Mesenchymal stem cell (in vitro differentiated cells and primary cell): ENCODE measurements at regions not wholly inside any gene's neighbourhood (a gene's known extent, or its start where the extent isn't known, plus 50 kb on each side); places are given as distances from the start of the nearest gene placed in this dataset.
A peak's percentile ranks its signal among the peaks of the same experiment; 100 is the strongest.

ENCODE experiments used
- DNase-seq: peaks from one replicate; pipeline ENCODE4 v3.0.0-alpha.2; 2013
- H2AFZ ChIP-seq: one replicate; pipeline ENCODE4 v1.6.1; 2013; ENCODE audit warnings: low read depth, mild to moderate bottlenecking, control low read depth, inconsistent platforms, low read length, moderate library complexity
- H2AK5ac ChIP-seq: 2 replicates; pipeline ENCODE4 v1.6.1; 2013; ENCODE audit warnings: low read length, moderate library complexity, mild to moderate bottlenecking, inconsistent platforms; ENCODE audit not compliant: severe bottlenecking
- H2BK120ac ChIP-seq: one replicate; pipeline ENCODE4 v1.6.1; 2013; ENCODE audit warnings: low read depth, mild to moderate bottlenecking, inconsistent platforms, low read length, moderate library complexity
- H2BK12ac ChIP-seq, 2 experiments: one replicate each; pipeline ENCODE4 v1.6.1; 2013; ENCODE audit warnings: inconsistent platforms in 2 of 2, low read length in 2 of 2, mild to moderate bottlenecking in 2 of 2, moderate library complexity in 2 of 2, control low read depth in 1 of 2
- H2BK15ac ChIP-seq: one replicate; pipeline ENCODE4 v1.6.1; 2013; ENCODE audit warnings: mild to moderate bottlenecking, low read depth, inconsistent platforms; ENCODE audit not compliant: poor library complexity, severe bottlenecking
- H2BK5ac ChIP-seq: 2 replicates; pipeline ENCODE4 v1.6.1; 2013; ENCODE audit warnings: low read depth, mild to moderate bottlenecking, low read length, control low read depth, inconsistent platforms; ENCODE audit not compliant: poor library complexity, severe bottlenecking
- H3K14ac ChIP-seq, 2 experiments: one replicate each; pipeline ENCODE4 v1.6.1; 2013; ENCODE audit warnings: inconsistent platforms in 2 of 2, low read length in 2 of 2, control low read depth in 1 of 2, mild to moderate bottlenecking in 1 of 2, moderate library complexity in 1 of 2
- H3K18ac ChIP-seq, 2 experiments: one replicate each; pipeline ENCODE4 v1.6.1; 2013; ENCODE audit warnings: inconsistent platforms in 2 of 2, low read length in 2 of 2, control low read depth in 1 of 2, low read depth in 1 of 2, mild to moderate bottlenecking in 1 of 2
- H3K23ac ChIP-seq, 2 experiments: one replicate each; pipeline ENCODE4 v1.6.1; 2013; ENCODE audit warnings: inconsistent platforms in 2 of 2, low read length in 2 of 2, mild to moderate bottlenecking in 2 of 2, moderate library complexity in 2 of 2, control low read depth in 1 of 2
- H3K27ac ChIP-seq: 2 replicates; pipeline ENCODE4 v1.5.1; 2013; ENCODE audit warnings: mild to moderate bottlenecking, moderate library complexity, low read length, control low read depth, inconsistent platforms; ENCODE audit not compliant: poor library complexity, severe bottlenecking
- H3K27me3 ChIP-seq, 2 experiments: 2 replicates each; pipeline versions ENCODE4 v1.6.1 to v1.7.0; 2013; ENCODE audit warnings: low read length in 2 of 2, mild to moderate bottlenecking in 2 of 2, moderate library complexity in 2 of 2, control low read depth in 1 of 2, inconsistent platforms in 1 of 2; ENCODE audit not compliant: control insufficient read depth in 1 of 2, insufficient read depth in 1 of 2
- H3K36me3 ChIP-seq, 2 experiments: 2 replicates each; pipeline versions ENCODE4 v1.6.1 to v1.7.0; 2013; ENCODE audit warnings: low read length in 2 of 2, control low read depth in 1 of 2, inconsistent platforms in 1 of 2, low read depth in 1 of 2, mild to moderate bottlenecking in 1 of 2; ENCODE audit not compliant: insufficient read depth in 2 of 2, control insufficient read depth in 1 of 2
- H3K4ac ChIP-seq, 2 experiments: one replicate each; pipeline ENCODE4 v1.6.1; 2013; ENCODE audit warnings: inconsistent platforms in 2 of 2, low read length in 2 of 2, mild to moderate bottlenecking in 2 of 2, moderate library complexity in 2 of 2, control low read depth in 1 of 2, low read depth in 1 of 2
- H3K4me1 ChIP-seq: 2 replicates; pipeline ENCODE4 v1.6.1; 2013; ENCODE audit warnings: low read depth, low read length, control low read depth; ENCODE audit not compliant: control insufficient read depth, insufficient read depth
- H3K4me2 ChIP-seq: 2 replicates; pipeline ENCODE4 v1.6.1; 2013; ENCODE audit warnings: low read length, mild to moderate bottlenecking, inconsistent platforms; ENCODE audit not compliant: poor library complexity, severe bottlenecking
- H3K4me3 ChIP-seq, 2 experiments: 2 replicates each; pipeline versions ENCODE4 v1.5.1 to v1.7.0; 2013; ENCODE audit warnings: low read length in 2 of 2, mild to moderate bottlenecking in 2 of 2, control low read depth in 1 of 2, low read depth in 1 of 2; ENCODE audit not compliant: insufficient read depth in 1 of 2
- H3K79me1 ChIP-seq: replicated peaks from 2 replicates; pipeline ENCODE4 v1.6.1; 2013; ENCODE audit warnings: mild to moderate bottlenecking, control low read depth, low read length, inconsistent platforms; ENCODE audit not compliant: poor library complexity, severe bottlenecking
- H3K9ac ChIP-seq: 2 replicates; pipeline ENCODE4 v1.7.0; 2013; ENCODE audit warnings: mild to moderate bottlenecking, low read length, moderate library complexity
- H3K9me3 ChIP-seq: 2 replicates; pipeline ENCODE4 v1.7.0; 2013; ENCODE audit warnings: mild to moderate bottlenecking, low read length; ENCODE audit not compliant: control insufficient read depth
- H4K8ac ChIP-seq: one replicate; pipeline ENCODE4 v1.6.1; 2013; ENCODE audit warnings: inconsistent platforms, mild to moderate bottlenecking, low read length, moderate library complexity
- H4K91ac ChIP-seq: one replicate; pipeline ENCODE4 v1.6.1; 2013; ENCODE audit warnings: mild to moderate bottlenecking, low read length, inconsistent platforms
- WGBS: methylation state at CpG from one replicate; pipeline ENCODE4 v1.1.7; 2013; ENCODE audit warnings: mixed read lengths; 5-methylcytosine and 5-hydroxymethylcytosine counted together

GRCh38 chr3:177885063-177885462, 651.2 kb upstream of the KCNMB2 start:
- H3K18ac ChIP-seq: no peak overlapping the region
- no peaks in the 10 kb centered on the region for H3K4me1 ChIP-seq
- H3K4me3 ChIP-seq: no peak overlapping the region
- no peak overlapping the region for H3K9ac ChIP-seq
- H3K79me1 ChIP-seq: no peaks in the 10 kb centered on the region
- H3K27me3 ChIP-seq: no peaks in the 10 kb centered on the region
- no peak overlapping the region for H3K4me2 ChIP-seq
- no peak overlapping the region for H2BK15ac ChIP-seq
- no peak overlapping the region for H3K14ac ChIP-seq
- no peak overlapping the region for H2AFZ ChIP-seq
- no peak overlapping the region for H3K4ac ChIP-seq
- no peak overlapping the region for H4K8ac ChIP-seq
- no peak overlapping the region for H3K27ac ChIP-seq
- H2BK12ac ChIP-seq: no peak overlapping the region
- H2AK5ac ChIP-seq: no peak overlapping the region
- no peaks in the 10 kb centered on the region for H3K9me3 ChIP-seq
- DNase-seq: no peak
- no peak overlapping the region for H4K91ac ChIP-seq
- H3K36me3 ChIP-seq: no peaks in the 10 kb centered on the region
- WGBS: 91% methylated on average over 5 of the region's 5 CpGs
- H2BK5ac ChIP-seq: no peak overlapping the region
- H3K23ac ChIP-seq: no peak overlapping the region
- no peak overlapping the region for H2BK120ac ChIP-seq

GRCh38 chr3:177886501-177886900, 649.7 kb upstream of the KCNMB2 start:
- H3K4me3 ChIP-seq: no peak overlapping the region
- H2AK5ac ChIP-seq: no peak overlapping the region
- no peak for DNase-seq
- no peaks in the 10 kb centered on the region for H3K9me3 ChIP-seq
- H3K18ac ChIP-seq: no peak overlapping the region
- H2BK120ac ChIP-seq: no peak overlapping the region
- no peaks in the 10 kb centered on the region for H3K4me1 ChIP-seq
- H2BK12ac ChIP-seq: no peak overlapping the region
- H2BK15ac ChIP-seq: no peak overlapping the region
- 92% methylated on average over 2 of the region's 3 CpGs for WGBS
- H4K8ac ChIP-seq: no peak overlapping the region
- H3K4ac ChIP-seq: no peak overlapping the region
- no peak overlapping the region for H2BK5ac ChIP-seq
- no peak overlapping the region for H3K23ac ChIP-seq
- no peak overlapping the region for H3K9ac ChIP-seq
- no peak overlapping the region for H3K4me2 ChIP-seq
- H3K27ac ChIP-seq: no peak overlapping the region
- no peak overlapping the region for H3K14ac ChIP-seq
- H3K36me3 ChIP-seq: no peaks in the 10 kb centered on the region
- H4K91ac ChIP-seq: no peak overlapping the region
- H3K79me1 ChIP-seq: no peaks in the 10 kb centered on the region
- H3K27me3 ChIP-seq: no peaks in the 10 kb centered on the region
- no peak overlapping the region for H2AFZ ChIP-seq

DNA sequence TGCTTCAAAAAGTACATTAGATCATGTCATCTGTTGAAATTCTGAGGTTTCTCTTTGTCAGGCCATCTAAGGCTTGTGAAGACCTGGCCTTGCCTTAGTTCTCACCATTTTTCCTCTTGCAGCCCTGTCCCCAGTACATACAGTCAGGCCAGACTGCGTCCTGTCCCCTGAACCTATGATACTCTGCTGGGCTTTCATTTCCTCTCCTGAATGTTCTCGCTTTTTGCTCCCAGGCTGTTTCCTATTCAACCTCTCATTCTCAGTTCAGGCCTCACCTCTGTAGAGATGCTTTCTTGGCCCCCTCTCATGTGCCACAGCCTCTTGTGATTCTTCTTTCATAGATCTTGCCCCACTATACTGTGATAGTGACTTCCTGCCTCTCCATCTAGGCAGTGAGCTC, 648.8 kb upstream of the KCNMB2 start:
- no peak overlapping the region for H3K14ac ChIP-seq
- no peaks in the 10 kb centered on the region for H3K9me3 ChIP-seq
- H3K9ac ChIP-seq: no peak overlapping the region
- no peaks in the 10 kb centered on the region for H3K4me1 ChIP-seq
- H2BK15ac ChIP-seq: no peak overlapping the region
- H3K4ac ChIP-seq: peak overlapping the region in 1 of 2 experiments; percentile 61
- H3K79me1 ChIP-seq: no peaks in the 10 kb centered on the region
- no peak overlapping the region for H3K23ac ChIP-seq
- 96% methylated on average over 2 of the region's 2 CpGs for WGBS
- H3K27ac ChIP-seq: no peak overlapping the region
- peak overlapping the region; percentile 58 for H2AK5ac ChIP-seq
- H2BK5ac ChIP-seq: no peak overlapping the region
- DNase-seq: no peak
- no peak overlapping the region for H3K18ac ChIP-seq
- H3K36me3 ChIP-seq: no peaks in the 10 kb centered on the region
- H2BK12ac ChIP-seq: no peak overlapping the region
- no peak overlapping the region for H3K4me3 ChIP-seq
- peak overlapping the region; percentile 58 for H2AFZ ChIP-seq
- no peak overlapping the region for H2BK120ac ChIP-seq
- H3K27me3 ChIP-seq: no peaks in the 10 kb centered on the region
- no peak overlapping the region for H4K91ac ChIP-seq
- H3K4me2 ChIP-seq: no peak overlapping the region
- H4K8ac ChIP-seq: no peak overlapping the region

DNA sequence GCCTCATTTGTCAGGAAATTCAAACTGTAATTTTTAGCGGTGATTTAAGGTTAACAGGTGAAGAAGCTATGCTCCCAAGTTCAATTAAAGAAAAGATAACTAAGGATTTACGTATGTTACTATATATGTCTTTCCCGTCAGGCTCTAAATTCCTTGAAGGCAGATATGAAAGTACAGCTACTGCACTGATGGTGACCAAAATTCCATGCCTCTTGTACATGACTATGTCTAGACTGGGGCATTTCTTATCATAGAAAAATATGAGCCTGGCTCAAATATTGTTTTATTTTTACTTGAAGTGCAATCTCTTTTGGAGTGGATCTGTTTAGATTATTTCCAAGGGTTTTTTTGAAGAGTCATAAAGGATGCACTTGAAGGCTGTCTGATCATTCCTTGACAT, 647.1 kb upstream of the KCNMB2 start:
- Histone ChIP-seq H3K4ac (no peak overlapping the region), H3K18ac (no peak overlapping the region), H3K9ac (no peak overlapping the region), H4K8ac (no peak overlapping the region), H2BK120ac (no peak overlapping the region), H3K36me3 (no peaks in the 10 kb centered on the region), H2BK15ac (no peak overlapping the region), H3K27me3 (no peaks in the 10 kb centered on the region), H3K4me2 (no peak overlapping the region), H3K79me1 (no peaks in the 10 kb centered on the region), H3K14ac (no peak overlapping the region), H2AFZ (no peak overlapping the region), H3K23ac (no peak overlapping the region), H3K4me3 (no peak overlapping the region), H3K4me1 (no peaks in the 10 kb centered on the region), H2BK5ac (no peak overlapping the region), H4K91ac (no peak overlapping the region), H3K9me3 (no peaks in the 10 kb centered on the region), H2BK12ac (no peak overlapping the region), H3K27ac (no peak overlapping the region), H2AK5ac (no peak overlapping the region)
- 90% methylated on average over 3 of the region's 3 CpGs for WGBS
- DNase-seq: peak; percentile 19
